ENCODE measurements at regions not wholly inside any gene's neighbourhood (a gene's known extent, or its start where the extent isn't known, plus 50 kb on each side); places are given as distances from the start of the nearest gene placed in this dataset.

DNA sequence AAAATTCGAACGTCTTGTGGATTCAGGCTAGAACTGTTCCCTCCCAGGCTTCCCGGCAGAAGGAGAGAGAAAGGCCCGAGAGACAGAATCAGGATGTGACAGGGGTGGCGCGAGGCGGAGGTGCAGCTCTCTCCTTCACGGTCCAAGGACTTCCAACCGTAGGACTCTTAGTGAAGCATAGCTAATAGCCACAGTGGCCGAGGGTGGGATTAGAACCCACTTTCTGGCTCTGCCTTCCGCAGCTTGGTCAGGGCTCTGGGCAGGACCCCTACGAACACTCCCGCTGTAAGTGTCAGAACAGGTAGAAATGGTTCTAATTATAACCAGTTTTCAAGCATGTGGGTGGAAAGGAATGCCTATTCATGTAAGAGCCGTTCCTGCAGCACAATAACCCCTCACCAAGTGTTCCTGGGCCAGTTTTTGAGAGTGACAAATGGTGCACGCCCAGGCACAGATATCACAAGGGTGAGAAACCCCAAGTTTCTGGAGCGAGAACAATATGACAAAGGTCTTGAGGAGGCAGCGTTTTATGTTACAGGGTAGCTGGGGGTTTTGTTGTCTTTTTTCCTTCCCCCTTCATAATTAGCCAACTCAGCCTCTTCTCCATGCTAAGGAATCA lies 86.4 kb downstream of the SYF2 start:
- Histone ChIP-seq H3K9me3 (ENCODE audit: control insufficient read depth in 2 of 3, low read length in 3 of 3) (no peaks in the 10 kb centered on the region), H3K27me3 (ENCODE audit: control insufficient read depth in 2 of 2, insufficient read depth in 2 of 2, low read length in 2 of 2) (peaks cover 0 to under 1% of the 10 kb centered on the region in 2 donors), H3K4me3 (ENCODE audit: low read length) (no peak overlapping the region), H3K27ac (ENCODE audit: low read depth, low read length) (no peak overlapping the region), H3K36me3 (ENCODE audit: control insufficient read depth in 2 of 3, insufficient read depth in 3 of 3, low read length in 3 of 3) (no peaks in the 10 kb centered on the region), H3K4me1 (ENCODE audit: control insufficient read depth in 2 of 2, insufficient read depth in 2 of 2, low read length in 2 of 2) (no peaks in the 10 kb centered on the region)
- Mint-ChIP-seq H3K27ac (no peak overlapping the region), H3K4me1 (peaks cover 0 to 6% (median 0%) of the 10 kb centered on the region in 7 donors), H3K9me3 (peaks cover 0 to 2% (median 0%) of the 10 kb centered on the region in 11 donors), H3K27me3 (peaks cover 12 to 48% (median 19%) of the 10 kb centered on the region in 5 donors), H3K4me3 (no peak overlapping the region), H3K36me3 (peaks cover 0 to 5% (median 0%) of the 10 kb centered on the region in 5 donors)
- DNase-seq = no peak
- CTCF ChIA-PET = no interaction called here
- POLR2A ChIA-PET = no interaction called here
- ATAC-seq = no peak
- intact Hi-C loops (cut with micrococcal nuclease) = no loop called here

DNA sequence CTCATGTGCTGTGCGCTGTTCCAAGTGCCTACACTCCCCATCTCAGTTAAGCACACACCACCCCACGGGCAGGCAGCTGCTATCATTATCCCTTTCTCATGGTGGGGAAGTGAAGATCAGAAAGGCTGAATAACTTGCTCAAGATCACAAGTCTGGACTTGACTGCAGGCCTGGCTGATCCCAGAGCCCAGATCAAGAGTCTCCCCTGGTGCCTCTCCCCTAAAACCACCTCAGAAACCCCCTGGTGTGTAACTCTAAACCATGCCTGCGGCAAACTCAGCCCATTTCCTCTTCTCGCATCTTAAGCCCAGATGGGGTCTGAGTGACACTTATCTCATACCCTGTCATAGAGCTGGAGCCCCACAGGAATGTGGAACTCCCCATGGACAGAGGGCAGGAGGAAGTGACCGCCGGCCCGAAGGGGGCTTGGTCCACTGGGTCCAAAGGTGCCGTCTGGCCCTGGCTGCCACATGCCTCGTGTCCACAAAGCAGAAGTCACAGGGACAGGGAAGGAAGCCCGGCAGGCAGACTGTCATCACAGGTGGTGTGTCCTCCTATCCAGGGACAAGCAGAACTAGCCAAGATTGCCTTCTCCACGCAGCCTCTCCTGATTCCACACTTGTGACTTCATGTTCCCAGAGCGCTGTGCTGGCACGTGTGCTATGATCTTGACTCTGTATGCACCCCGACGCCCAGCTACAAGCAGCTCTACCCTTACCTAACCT lies 92.1 kb downstream of the SYF2 start:
- H3K27me3 ChIP-seq (ENCODE audit: control insufficient read depth in 2 of 2, insufficient read depth in 2 of 2, low read length in 2 of 2) = peaks cover 0 to 3% of the 10 kb centered on the region in 2 donors
- peaks cover 0 to 2% (median 0%) of the 10 kb centered on the region in 7 donors for H3K4me1 Mint-ChIP-seq
- no peak for DNase-seq
- H3K4me1 ChIP-seq (ENCODE audit: control insufficient read depth in 2 of 2, insufficient read depth in 2 of 2, low read length in 2 of 2) = no peaks in the 10 kb centered on the region
- H3K27ac Mint-ChIP-seq = no peak overlapping the region
- H3K4me3 ChIP-seq (ENCODE audit: low read length) = no peak overlapping the region
- H3K36me3 ChIP-seq (ENCODE audit: control insufficient read depth in 2 of 3, insufficient read depth in 3 of 3, low read length in 3 of 3) = no peaks in the 10 kb centered on the region
- H3K9me3 ChIP-seq (ENCODE audit: control insufficient read depth in 2 of 3, low read length in 3 of 3) = no peaks in the 10 kb centered on the region
- H3K27me3 Mint-ChIP-seq = peaks cover 5 to 50% (median 22%) of the 10 kb centered on the region in 5 donors
- H3K9me3 Mint-ChIP-seq = no peaks in the 10 kb centered on the region
- ChIA-PET CTCF (no interaction called here), POLR2A (interaction anchor here (0.5 kb wide), 1 partner anchor 60 kb away, joined by 3 read pairs; no protein-coding TSS in a partner anchor)
- no peak overlapping the region for H3K4me3 Mint-ChIP-seq
- no peak overlapping the region for H3K27ac ChIP-seq (ENCODE audit: low read depth, low read length)
- intact Hi-C loops (cut with micrococcal nuclease) = no loop called here
- H3K36me3 Mint-ChIP-seq = no peaks in the 10 kb centered on the region
- peak; percentile 80 for ATAC-seq

DNA sequence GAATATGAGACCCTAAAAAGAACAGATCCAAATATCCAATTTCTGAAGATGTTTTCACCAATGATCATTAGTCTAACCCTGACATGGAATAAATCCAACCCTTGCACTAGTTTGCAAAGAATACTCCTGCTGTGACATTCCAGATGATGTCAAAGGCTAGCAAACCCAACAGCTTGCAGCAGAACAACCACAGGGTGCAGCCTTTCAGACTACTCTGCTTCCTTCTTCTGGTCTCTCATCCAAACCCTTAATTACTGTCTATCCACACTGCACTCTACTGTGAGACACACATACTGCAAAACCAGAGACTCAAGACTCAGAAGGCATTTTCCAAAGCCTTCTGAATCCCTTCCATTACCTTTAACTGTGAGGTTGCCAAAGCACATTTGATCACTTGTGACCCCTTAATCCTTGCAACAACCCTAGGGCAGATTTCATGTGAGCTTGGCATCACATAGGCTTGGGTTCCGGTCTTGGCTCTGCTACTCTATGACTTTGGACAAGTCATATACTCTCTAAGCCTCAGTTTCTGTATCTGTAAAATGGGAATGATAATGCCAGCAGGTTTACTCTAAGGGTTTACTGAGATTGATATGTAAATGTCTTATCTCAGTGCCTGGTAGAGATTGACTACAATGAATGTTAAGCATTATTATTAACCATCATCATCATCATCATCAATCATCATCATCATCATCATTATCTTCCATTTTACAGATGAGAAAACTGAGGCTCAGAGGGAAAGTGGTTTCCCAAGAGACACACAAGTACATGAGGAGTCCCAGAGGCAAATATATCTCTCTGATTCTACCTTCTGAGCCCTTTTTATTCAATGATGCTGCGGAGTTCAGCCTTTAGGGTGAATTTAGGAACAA lies 94.5 kb downstream of the SYF2 start:
- no peaks in the 10 kb centered on the region for H3K36me3 ChIP-seq (ENCODE audit: control insufficient read depth in 2 of 3, insufficient read depth in 3 of 3, low read length in 3 of 3)
- no peak overlapping the region for H3K27ac ChIP-seq (ENCODE audit: low read depth, low read length)
- Mint-ChIP-seq H3K9me3 (peaks cover 0 to 4% (median 0%) of the 10 kb centered on the region in 11 donors), H3K27me3 (peaks cover 5 to 55% (median 18%) of the 10 kb centered on the region in 5 donors), H3K27ac (no peak overlapping the region), H3K4me3 (no peak overlapping the region), H3K4me1 (peaks cover 0 to 2% (median 0%) of the 10 kb centered on the region in 7 donors), H3K36me3 (peaks cover 0 to 6% (median 0%) of the 10 kb centered on the region in 5 donors)
- no peaks in the 10 kb centered on the region for H3K9me3 ChIP-seq (ENCODE audit: control insufficient read depth in 2 of 3, low read length in 3 of 3)
- intact Hi-C loops (cut with micrococcal nuclease) = no loop called here
- H3K4me3 ChIP-seq (ENCODE audit: low read length) = no peak overlapping the region
- no peaks in the 10 kb centered on the region for H3K4me1 ChIP-seq (ENCODE audit: control insufficient read depth in 2 of 2, insufficient read depth in 2 of 2, low read length in 2 of 2)
- POLR2A ChIA-PET = no interaction called here
- ATAC-seq = no peak
- peaks cover 0 to 3% of the 10 kb centered on the region in 2 donors for H3K27me3 ChIP-seq (ENCODE audit: control insufficient read depth in 2 of 2, insufficient read depth in 2 of 2, low read length in 2 of 2)
- no peak for DNase-seq
- CTCF ChIA-PET = no interaction called here

DNA sequence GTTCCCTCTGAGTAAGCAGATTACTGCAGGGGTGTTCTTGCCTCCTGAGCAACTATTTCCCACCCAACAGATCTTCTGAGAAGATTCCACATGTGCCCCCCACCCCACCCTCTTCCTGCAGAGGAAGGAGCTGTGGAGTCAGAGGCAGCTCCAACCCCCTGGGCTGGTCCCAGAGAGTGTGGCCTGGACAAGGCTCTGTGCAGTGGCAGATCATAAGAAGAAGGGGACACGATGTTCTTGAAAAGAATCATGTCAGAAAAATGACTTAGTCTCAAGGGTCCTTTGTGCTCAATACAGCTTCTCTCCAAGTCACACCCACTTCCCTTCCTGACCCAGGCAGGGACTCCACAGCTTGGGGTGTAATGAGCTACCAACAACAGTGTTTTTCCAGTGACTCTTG lies 95.2 kb downstream of the SYF2 start:
- Histone ChIP-seq H3K36me3 (ENCODE audit: control insufficient read depth in 2 of 3, insufficient read depth in 3 of 3, low read length in 3 of 3) (no peaks in the 10 kb centered on the region), H3K27me3 (ENCODE audit: control insufficient read depth in 2 of 2, insufficient read depth in 2 of 2, low read length in 2 of 2) (peaks cover 0 to 3% of the 10 kb centered on the region in 2 donors), H3K4me1 (ENCODE audit: control insufficient read depth in 2 of 2, insufficient read depth in 2 of 2, low read length in 2 of 2) (no peaks in the 10 kb centered on the region), H3K27ac (ENCODE audit: low read depth, low read length) (no peak overlapping the region), H3K4me3 (ENCODE audit: low read length) (no peak overlapping the region), H3K9me3 (ENCODE audit: control insufficient read depth in 2 of 3, low read length in 3 of 3) (no peaks in the 10 kb centered on the region)
- intact Hi-C loops (cut with micrococcal nuclease) = no loop called here
- DNase-seq (no peak), ATAC-seq (no peak)
- H3K4me3 Mint-ChIP-seq = no peak overlapping the region
- H3K36me3 Mint-ChIP-seq = peaks cover 0 to 6% (median 0%) of the 10 kb centered on the region in 5 donors
- H3K9me3 Mint-ChIP-seq = peaks cover 0 to 4% (median 0%) of the 10 kb centered on the region in 11 donors
- ChIA-PET CTCF (no interaction called here), POLR2A (no interaction called here)
- H3K4me1 Mint-ChIP-seq = peaks cover 0 to 2% (median 0%) of the 10 kb centered on the region in 7 donors
- peak overlapping the region in 1 of 9 donors; percentile 62 for H3K27ac Mint-ChIP-seq
- H3K27me3 Mint-ChIP-seq = peaks cover 5 to 57% (median 18%) of the 10 kb centered on the region in 5 donors

DNA sequence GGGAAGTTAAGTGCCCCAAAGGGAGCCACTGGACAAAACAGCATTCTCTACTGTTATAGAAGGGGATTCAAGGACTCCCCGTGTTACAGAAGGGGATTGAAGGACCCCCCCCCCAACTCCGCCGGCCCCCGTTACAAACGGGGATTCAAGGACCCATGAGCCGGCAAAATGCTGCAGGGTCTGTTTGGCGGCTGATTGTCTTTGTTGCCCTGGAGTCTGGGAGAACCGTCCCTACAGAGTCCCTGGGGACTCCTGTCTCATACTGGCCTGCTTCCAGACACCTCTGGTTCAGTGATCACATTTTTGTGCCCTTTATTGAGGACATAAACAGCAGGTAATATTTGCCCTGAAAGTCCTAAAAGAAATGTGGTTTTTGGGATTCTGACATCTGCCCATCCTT lies 96.4 kb downstream of the SYF2 start:
- Mint-ChIP-seq H3K27ac (no peak overlapping the region), H3K9me3 (peaks cover 0 to 4% (median 0%) of the 10 kb centered on the region in 11 donors), H3K4me1 (peaks cover 0 to 2% (median 0%) of the 10 kb centered on the region in 7 donors), H3K4me3 (no peak overlapping the region), H3K27me3 (peaks cover 5 to 61% (median 15%) of the 10 kb centered on the region in 5 donors), H3K36me3 (peaks cover 0 to 6% (median 0%) of the 10 kb centered on the region in 5 donors)
- no peak for DNase-seq
- Histone ChIP-seq H3K4me3 (ENCODE audit: low read length) (no peak overlapping the region), H3K27ac (ENCODE audit: low read depth, low read length) (no peak overlapping the region), H3K9me3 (ENCODE audit: control insufficient read depth in 2 of 3, low read length in 3 of 3) (no peaks in the 10 kb centered on the region), H3K36me3 (ENCODE audit: control insufficient read depth in 2 of 3, insufficient read depth in 3 of 3, low read length in 3 of 3) (no peaks in the 10 kb centered on the region), H3K27me3 (ENCODE audit: control insufficient read depth in 2 of 2, insufficient read depth in 2 of 2, low read length in 2 of 2) (peaks cover 0 to 3% of the 10 kb centered on the region in 2 donors), H3K4me1 (ENCODE audit: control insufficient read depth in 2 of 2, insufficient read depth in 2 of 2, low read length in 2 of 2) (no peaks in the 10 kb centered on the region)
- ChIA-PET CTCF (no interaction called here), POLR2A (no interaction called here)
- ATAC-seq = no peak
- intact Hi-C loops (cut with micrococcal nuclease) = no loop called here

DNA sequence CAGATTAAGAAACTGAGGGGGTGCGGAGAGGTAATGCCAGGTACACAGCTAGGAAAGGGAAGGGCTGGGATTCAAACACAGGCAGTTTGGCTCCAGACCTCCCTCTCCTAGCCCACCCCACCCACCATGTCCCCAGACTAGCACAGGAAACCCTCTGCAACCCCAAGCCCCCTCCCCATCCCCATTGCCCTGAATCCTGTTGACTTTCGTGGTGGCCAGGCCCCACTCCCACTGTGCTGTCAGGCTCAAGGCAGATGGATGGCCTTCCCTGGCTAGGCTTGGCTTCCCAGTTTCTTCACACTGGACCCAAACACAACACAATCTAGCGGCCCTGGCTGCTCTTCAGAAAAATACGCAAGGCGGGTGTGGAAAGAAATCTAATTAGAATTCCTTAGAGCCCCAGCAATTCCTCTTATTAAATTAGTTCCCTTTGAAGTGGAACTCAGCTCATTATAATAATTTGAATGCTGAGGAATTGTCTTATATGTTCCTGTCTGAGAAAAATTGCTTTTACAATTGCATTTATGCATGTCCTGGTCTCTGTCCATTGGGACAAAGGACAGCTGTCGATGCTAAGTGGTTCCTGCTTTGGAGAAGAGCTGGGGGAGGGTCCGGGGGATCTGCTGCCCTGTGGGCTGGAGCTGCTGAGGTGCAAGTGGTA lies 97.4 kb downstream of the SYF2 start:
- intact Hi-C loops (cut with micrococcal nuclease) = no loop called here
- H3K4me1 ChIP-seq (ENCODE audit: control insufficient read depth in 2 of 2, insufficient read depth in 2 of 2, low read length in 2 of 2) = no peaks in the 10 kb centered on the region
- no peaks in the 10 kb centered on the region for H3K36me3 ChIP-seq (ENCODE audit: control insufficient read depth in 2 of 3, insufficient read depth in 3 of 3, low read length in 3 of 3)
- DNase-seq (no peak), ATAC-seq (no peak)
- Mint-ChIP-seq H3K9me3 (peaks cover 0 to 4% (median 0%) of the 10 kb centered on the region in 11 donors), H3K27me3 (peaks cover 0 to 53% (median 11%) of the 10 kb centered on the region in 5 donors), H3K27ac (no peak overlapping the region), H3K36me3 (peaks cover 0 to 6% (median 0%) of the 10 kb centered on the region in 5 donors), H3K4me1 (no peaks in the 10 kb centered on the region), H3K4me3 (no peak overlapping the region)
- ChIA-PET POLR2A (interaction anchor here (0.6 kb wide), 1 partner anchor 12 kb away, joined by 8 read pairs; no protein-coding TSS in a partner anchor), CTCF (interaction anchor here (0.5 to 0.6 kb wide), 2 partner anchors 9 to 60 kb away, joined by 3 read pairs; no protein-coding TSS in a partner anchor)
- no peak overlapping the region for H3K4me3 ChIP-seq (ENCODE audit: low read length)
- no peaks in the 10 kb centered on the region for H3K9me3 ChIP-seq (ENCODE audit: control insufficient read depth in 2 of 3, low read length in 3 of 3)
- H3K27ac ChIP-seq (ENCODE audit: low read depth, low read length) = no peak overlapping the region
- no peaks in the 10 kb centered on the region for H3K27me3 ChIP-seq (ENCODE audit: control insufficient read depth in 2 of 2, insufficient read depth in 2 of 2, low read length in 2 of 2)
